ENCODE measurements at regions not wholly inside any gene's neighbourhood (a gene's known extent, or its start where the extent isn't known, plus 50 kb on each side); places are given as distances from the start of the nearest gene placed in this dataset.
"Not testable (repeated sequence)": the region's sequence is repeated elsewhere in the genome, so short reads cannot be mapped to it uniquely, and the experiment has no call there.

GRCh38 chr9:108434502-108434901 lies 421.3 kb downstream of the ACTL7B start:
- H3K36me3 ChIP-seq (ENCODE audit: control insufficient read depth, insufficient read depth, low read length), result no peaks in the 10 kb centered on the region
- TF ChIP-seq CTCF (IDR thresholded peaks at IDR 0.05; ENCODE audit: insufficient read depth, low read length, severe bottlenecking), result no peak
- H3K4me3 ChIP-seq (ENCODE audit: low read depth, low read length), result no peak overlapping the region
- no peak for FAIRE-seq
- DNase-seq (ENCODE audit: low read depth), result no peak
- no peaks in the 10 kb centered on the region for H3K27me3 ChIP-seq (ENCODE audit: control insufficient read depth, insufficient read depth, low read length)

GRCh38 chr9:108434036-108434435 lies 421.8 kb downstream of the ACTL7B start:
- H3K36me3 ChIP-seq (ENCODE audit: control insufficient read depth, insufficient read depth, low read length), result no peaks in the 10 kb centered on the region
- FAIRE-seq, result no peak
- H3K4me3 ChIP-seq (ENCODE audit: low read depth, low read length), result no peak overlapping the region
- DNase-seq (ENCODE audit: low read depth), result no peak
- no peaks in the 10 kb centered on the region for H3K27me3 ChIP-seq (ENCODE audit: control insufficient read depth, insufficient read depth, low read length)
- TF ChIP-seq CTCF (IDR thresholded peaks at IDR 0.05; ENCODE audit: insufficient read depth, low read length, severe bottlenecking), result no peak

- Histone ChIP-seq H3K4me3 (ENCODE audit: low read depth, low read length) (no peak overlapping the region), H3K27me3 (ENCODE audit: control insufficient read depth, insufficient read depth, low read length) (no peaks in the 10 kb centered on the region), H3K36me3 (ENCODE audit: control insufficient read depth, insufficient read depth, low read length) (no peaks in the 10 kb centered on the region)
- no peak for TF ChIP-seq CTCF (IDR thresholded peaks at IDR 0.05; ENCODE audit: insufficient read depth, low read length, severe bottlenecking)
- DNase-seq (ENCODE audit: low read depth) (no peak), FAIRE-seq (no peak)
Observed at GRCh38 chr9:108430655-108431054, 425.1 kb downstream of the ACTL7B start.

- no peak for FAIRE-seq
- H3K4me3 ChIP-seq (ENCODE audit: low read depth, low read length), result no peak overlapping the region
- TF ChIP-seq CTCF (IDR thresholded peaks at IDR 0.05; ENCODE audit: insufficient read depth, low read length, severe bottlenecking), result no peak
- no peaks in the 10 kb centered on the region for H3K36me3 ChIP-seq (ENCODE audit: control insufficient read depth, insufficient read depth, low read length)
- H3K27me3 ChIP-seq (ENCODE audit: control insufficient read depth, insufficient read depth, low read length), result no peaks in the 10 kb centered on the region
- DNase-seq (ENCODE audit: low read depth), result no peak
Observed at GRCh38 chr9:108427751-108428150, 428.0 kb downstream of the ACTL7B start.

GRCh38 chr9:108426421-108426940 lies 429.3 kb downstream of the ACTL7B start:
- H3K36me3 ChIP-seq (ENCODE audit: control insufficient read depth, insufficient read depth, low read length); FAIRE-seq; H3K27me3 ChIP-seq (ENCODE audit: control insufficient read depth, insufficient read depth, low read length): not testable (repeated sequence)

GRCh38 chr9:108423433-108423832 lies 432.4 kb downstream of the ACTL7B start:
- Histone ChIP-seq H3K27me3 (ENCODE audit: control insufficient read depth, insufficient read depth, low read length) (no peaks in the 10 kb centered on the region), H3K36me3 (ENCODE audit: control insufficient read depth, insufficient read depth, low read length) (no peaks in the 10 kb centered on the region), H3K4me3 (ENCODE audit: low read depth, low read length) (no peak overlapping the region)
- no peak for DNase-seq (ENCODE audit: low read depth)
- no peak for FAIRE-seq
- TF ChIP-seq CTCF (IDR thresholded peaks at IDR 0.05; ENCODE audit: insufficient read depth, low read length, severe bottlenecking), result no peak

More at GRCh38 chr9:108426421-108426940, 429.3 kb downstream of the ACTL7B start:
- H3K4me3 ChIP-seq (ENCODE audit: low read depth, low read length); DNase-seq (ENCODE audit: low read depth): not testable (repeated sequence)

Data from bronchial epithelial cell (primary cell).